HepG2 (cell line): ENCODE measurements at regions not wholly inside any gene's neighbourhood (a gene's known extent, or its start where the extent isn't known, plus 50 kb on each side); places are given as distances from the start of the nearest gene placed in this dataset.
A peak's percentile ranks its signal among the peaks of the same experiment; 100 is the strongest.

Source experiments
- BRCA1 ChIP-seq: sonication (generic); formaldehyde crosslinking; IDR thresholded peaks from 2 replicates; pipeline ENCODE4 v1.4.0; 2020; ENCODE audit warnings: missing genetic modification reagents
- PITX1 ChIP-seq: sonication (generic); formaldehyde crosslinking; IDR thresholded peaks from 2 replicates; pipeline ENCODE4 v1.5.1; 2020; ENCODE audit warnings: mild to moderate bottlenecking, missing genetic modification reagents
- PLSCR1 ChIP-seq: sonication (generic); formaldehyde crosslinking; IDR thresholded peaks from 2 replicates; pipeline ENCODE4 v1.5.0; 2020; ENCODE audit warnings: missing genetic modification reagents, mild to moderate bottlenecking, borderline replicate concordance
- POLR2A ChIP-seq, 2 experiments: IDR thresholded peaks; 2 replicates each; pipeline ENCODE4 v1.6.1; 2011; ENCODE audit warnings: low read depth in 2 of 2, low read length in 2 of 2, mild to moderate bottlenecking in 1 of 2, moderate library complexity in 1 of 2; ENCODE audit not compliant: insufficient read depth in 1 of 2
- TCF7 ChIP-seq: sonication (generic); IDR thresholded peaks from 2 replicates; pipeline ENCODE4 v1.6.1; 2016; ENCODE audit warnings: antibody characterized with exemption, low read depth
- TIGD3 ChIP-seq: sonication (generic); formaldehyde crosslinking; IDR thresholded peaks from 2 replicates; pipeline ENCODE4 v1.5.1; 2020; ENCODE audit warnings: mild to moderate bottlenecking, missing genetic modification reagents, borderline replicate concordance
- ZMYM3 ChIP-seq: sonication (generic); formaldehyde crosslinking; IDR thresholded peaks from 2 replicates; pipeline ENCODE4 v1.5.1; 2020; ENCODE audit warnings: mild to moderate bottlenecking, missing genetic modification reagents
- ZNF10 ChIP-seq: sonication (generic); formaldehyde crosslinking; IDR thresholded peaks from 2 replicates; pipeline ENCODE4 v1.4.0; 2020; ENCODE audit warnings: mild to moderate bottlenecking, low read depth, missing genetic modification reagents, borderline replicate concordance
- ZNF670 ChIP-seq: sonication (generic); formaldehyde crosslinking; IDR thresholded peaks from 2 replicates; pipeline ENCODE4 v1.8.0; 2022; ENCODE audit warnings: mild to moderate bottlenecking, missing genetic modification reagents, borderline replicate concordance
- ZNF784 ChIP-seq: sonication (generic); formaldehyde crosslinking; IDR thresholded peaks from 2 replicates; pipeline ENCODE4 v1.5.1; 2020; ENCODE audit warnings: missing genetic modification reagents, mild to moderate bottlenecking, borderline replicate concordance
- ZNF788 ChIP-seq: sonication (generic); formaldehyde crosslinking; IDR thresholded peaks from 2 replicates; pipeline ENCODE4 v1.5.0; 2020; ENCODE audit warnings: mild to moderate bottlenecking, missing genetic modification reagents, borderline replicate concordance
- ZSCAN25 ChIP-seq: sonication (generic); formaldehyde crosslinking; IDR thresholded peaks from 2 replicates; pipeline ENCODE4 v1.8.0; 2022; ENCODE audit warnings: mild to moderate bottlenecking, missing genetic modification reagents
- TF ChIP-seq, protein P1 (sequence below): sonication (generic); formaldehyde crosslinking; conservative IDR thresholded peaks from 2 replicates; pipeline ENCODE4 v1.4.0; 2020; ENCODE audit warnings: missing genetic modification reagents
- TF ChIP-seq, protein P2 (sequence below): sonication (generic); formaldehyde crosslinking; IDR thresholded peaks from 2 replicates; pipeline ENCODE4 v1.4.0; 2020; ENCODE audit warnings: missing genetic modification reagents

DNA sequence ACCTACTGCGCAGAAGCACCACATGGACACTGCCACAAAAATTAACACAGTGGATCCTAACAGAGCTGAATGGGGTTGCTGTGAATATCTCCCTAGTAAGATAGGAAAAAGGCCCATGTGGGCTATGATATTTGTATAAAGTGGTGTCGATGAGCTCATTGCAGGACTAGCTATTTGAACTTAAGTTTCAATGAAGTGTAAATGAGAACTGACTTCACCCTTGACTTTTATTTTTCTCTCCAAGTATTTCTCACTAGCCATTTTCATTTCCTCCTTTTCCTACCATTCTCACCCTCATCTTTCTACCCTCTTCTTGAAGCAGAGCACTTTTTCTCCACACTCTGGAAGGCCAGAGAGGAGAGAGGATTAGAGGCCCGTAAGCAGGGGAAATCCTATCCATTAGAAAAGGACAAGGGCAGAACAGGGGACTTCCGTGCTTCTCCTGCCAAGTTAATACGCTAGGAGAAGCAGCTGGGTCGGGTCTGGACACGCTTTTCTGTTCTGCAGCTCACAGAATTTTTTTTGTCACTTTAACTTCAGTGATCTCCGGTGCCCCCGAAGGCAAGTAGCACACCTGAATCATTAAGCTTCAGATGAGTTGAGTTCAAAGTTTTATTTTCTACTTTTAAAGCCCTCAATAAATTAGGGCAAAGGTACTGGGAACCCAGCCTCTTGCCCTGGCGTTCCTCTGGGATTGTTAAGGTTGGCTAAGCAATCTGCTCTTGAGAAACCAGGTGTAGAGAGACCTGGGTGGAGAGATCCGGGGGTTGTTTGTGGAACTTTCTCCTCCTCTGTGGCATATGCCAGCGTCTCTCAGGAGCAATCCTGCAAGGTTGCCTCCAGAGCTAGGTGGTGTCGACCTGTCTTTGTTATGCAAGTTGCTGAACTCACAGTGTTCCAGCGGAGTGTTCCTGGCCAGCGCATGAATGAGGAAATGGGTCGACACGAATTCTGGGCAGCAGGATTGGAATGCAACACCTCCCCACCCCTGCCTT lies 56.2 kb upstream of the ARID1B start (continued):
- TF ChIP-seq, protein P1, sequence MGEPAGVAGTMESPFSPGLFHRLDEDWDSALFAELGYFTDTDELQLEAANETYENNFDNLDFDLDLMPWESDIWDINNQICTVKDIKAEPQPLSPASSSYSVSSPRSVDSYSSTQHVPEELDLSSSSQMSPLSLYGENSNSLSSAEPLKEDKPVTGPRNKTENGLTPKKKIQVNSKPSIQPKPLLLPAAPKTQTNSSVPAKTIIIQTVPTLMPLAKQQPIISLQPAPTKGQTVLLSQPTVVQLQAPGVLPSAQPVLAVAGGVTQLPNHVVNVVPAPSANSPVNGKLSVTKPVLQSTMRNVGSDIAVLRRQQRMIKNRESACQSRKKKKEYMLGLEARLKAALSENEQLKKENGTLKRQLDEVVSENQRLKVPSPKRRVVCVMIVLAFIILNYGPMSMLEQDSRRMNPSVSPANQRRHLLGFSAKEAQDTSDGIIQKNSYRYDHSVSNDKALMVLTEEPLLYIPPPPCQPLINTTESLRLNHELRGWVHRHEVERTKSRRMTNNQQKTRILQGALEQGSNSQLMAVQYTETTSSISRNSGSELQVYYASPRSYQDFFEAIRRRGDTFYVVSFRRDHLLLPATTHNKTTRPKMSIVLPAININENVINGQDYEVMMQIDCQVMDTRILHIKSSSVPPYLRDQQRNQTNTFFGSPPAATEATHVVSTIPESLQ (CRISPR knock-in tag) = no peak
- TF ChIP-seq PITX1 (CRISPR knock-in tag) (0 out of 2 replicates have a peak, but pooled peaks have one; percentile 16), ZSCAN25 (CRISPR knock-in tag) (no peak), TCF7 (no peak), POLR2A (IDR thresholded peaks at IDR 0.05; ENCODE audit: insufficient read depth in 1 of 2, low read depth in 2 of 2, low read length in 2 of 2) (no peak), ZNF788 (CRISPR knock-in tag) (no peak), TIGD3 (CRISPR knock-in tag) (no peak), ZNF784 (CRISPR knock-in tag) (no peak), ZNF670 (no peak), ZMYM3 (CRISPR knock-in tag) (peak; percentile 23; the same call in 1 of the 2 replicates), ZNF10 (CRISPR knock-in tag) (no peak), PLSCR1 (CRISPR knock-in tag) (no peak), BRCA1 (CRISPR knock-in tag) (no peak)
- TF ChIP-seq, protein P2, sequence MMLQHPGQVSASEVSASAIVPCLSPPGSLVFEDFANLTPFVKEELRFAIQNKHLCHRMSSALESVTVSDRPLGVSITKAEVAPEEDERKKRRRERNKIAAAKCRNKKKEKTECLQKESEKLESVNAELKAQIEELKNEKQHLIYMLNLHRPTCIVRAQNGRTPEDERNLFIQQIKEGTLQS = no peak
